SK-N-SH (cell line): ENCODE measurements at regions not wholly inside any gene's neighbourhood (a gene's known extent, or its start where the extent isn't known, plus 50 kb on each side); places are given as distances from the start of the nearest gene placed in this dataset.

Experiments used
- CTCF ChIA-PET: fragments of 300-600, 350-600 bp; formaldehyde crosslinking; extraction: SDS; loops from one replicate; lab custom pipeline; 2021; lab: Yijun Ruan, JAX
- POLR2A ChIA-PET: fragments of 350-600 bp; sonication (Branson Sonifier 250); formaldehyde crosslinking; extraction: SDS; loops from one replicate; lab custom pipeline; 2020; ENCODE audit warnings: antibody characterized with exemption, inconsistent platforms; lab: Yijun Ruan, JAX
- DNase-seq: peaks from one replicate; pipeline ENCODE4 v3.0.0; 2012
- H2AFZ ChIP-seq: fragments of 200-600 bp; sonication (generic); 2 replicates; pipeline ENCODE4 v1.8.1; 2016; ENCODE audit warnings: antibody characterized with exemption, mild to moderate bottlenecking, low read depth
- H3F3A ChIP-seq: fragments of 200-600 bp; sonication (generic); replicated peaks from 2 replicates; pipeline ENCODE3; 2016; ENCODE audit warnings: antibody characterized with exemption, mild to moderate bottlenecking; ENCODE audit not compliant: insufficient read depth
- H3K27ac ChIP-seq, 2 experiments: fragments of 200-500 bp in 1 of 2; fragments of 200-600 bp in 1 of 2; sonication (Bioruptor generic) in 1 of 2; sonication (generic), shearing (Covaris generic) in 1 of 2; 2 replicates each; pipeline versions ENCODE4 v1.5.1 to v1.6.1; 2014 to 2016; ENCODE audit warnings: low read depth in 2 of 2, inconsistent platforms in 1 of 2, low read length in 1 of 2, mild to moderate bottlenecking in 1 of 2, mixed read lengths in 1 of 2
- H3K27me3 ChIP-seq: fragments of 200-600 bp; sonication (generic), shearing (Covaris generic); 2 replicates; pipeline ENCODE4 v1.6.1; 2016; ENCODE audit warnings: mixed run types; ENCODE audit not compliant: insufficient read depth
- H3K36me3 ChIP-seq, 2 experiments: fragments of 200-500 bp in 1 of 2; fragments of 200-600 bp in 1 of 2; sonication (Bioruptor generic) in 1 of 2; sonication (generic) in 1 of 2; replicated peaks in 1 of 2; 2 replicates each; pipeline versions ENCODE3 to v1.5.1; 2014 to 2016; ENCODE audit warnings: low read length in 1 of 2, mild to moderate bottlenecking in 1 of 2; ENCODE audit not compliant: insufficient read depth in 2 of 2, control insufficient read depth in 1 of 2
- H3K4me1 ChIP-seq, 2 experiments: fragments of 200-500 bp in 1 of 2; fragments of 200-600 bp in 1 of 2; sonication (Bioruptor generic) in 1 of 2; sonication (generic), shearing (Covaris generic) in 1 of 2; 2 replicates each; pipeline versions ENCODE4 v1.5.1 to v1.6.1; 2014 to 2016; ENCODE audit warnings: low read depth in 1 of 2, low read length in 1 of 2, mixed run types in 1 of 2; ENCODE audit not compliant: insufficient read depth in 2 of 2, control insufficient read depth in 1 of 2
- H3K4me2 ChIP-seq: fragments of 200-600 bp; sonication (generic), shearing (Covaris generic); 2 replicates; pipeline ENCODE4 v1.6.1; 2017; ENCODE audit warnings: mixed run types
- H3K4me3 ChIP-seq, 2 experiments: fragments of 200-500 bp in 1 of 2; fragments of 200-600 bp in 1 of 2; sonication (Bioruptor generic) in 1 of 2; sonication (generic), shearing (Covaris generic) in 1 of 2; 2 replicates each; pipeline versions ENCODE4 v1.5.1 to v1.8.1; 2014 to 2016; ENCODE audit warnings: low read depth in 2 of 2, inconsistent platforms in 1 of 2, low read length in 1 of 2, mild to moderate bottlenecking in 1 of 2, mixed read lengths in 1 of 2, moderate library complexity in 1 of 2
- H3K79me2 ChIP-seq: fragments of 200-600 bp; sonication (generic); 2 replicates; pipeline ENCODE4 v1.8.1; 2017; ENCODE audit warnings: mild to moderate bottlenecking; ENCODE audit not compliant: insufficient read depth
- H3K9ac ChIP-seq: fragments of 200-600 bp; sonication (generic); 2 replicates; pipeline ENCODE4 v1.6.1; 2017; ENCODE audit warnings: mixed run types
- H3K9me2 ChIP-seq: fragments of 200-600 bp; sonication (generic); 2 replicates; pipeline ENCODE4 v1.6.1; 2017; ENCODE audit warnings: mixed run types
- H3K9me3 ChIP-seq: fragments of 200-600 bp; sonication (generic); 2 replicates; pipeline ENCODE4 v1.6.1; 2017; ENCODE audit warnings: mixed run types, mild to moderate bottlenecking, moderate library complexity
- H4K20me1 ChIP-seq: fragments of 200-600 bp; sonication (generic); 2 replicates; pipeline ENCODE4 v1.6.1; 2017; ENCODE audit warnings: mild to moderate bottlenecking, mixed run types; ENCODE audit not compliant: insufficient read depth
- ELF1 ChIP-seq: IDR thresholded peaks from 2 replicates; pipeline ENCODE4 v1.4.0; 2012
- EZH2phosphoT487 ChIP-seq: fragments of 200-600 bp; sonication (generic); IDR thresholded peaks from 2 replicates; pipeline ENCODE4 v1.6.1; 2017; ENCODE audit warnings: low read depth, mixed run types, mild to moderate bottlenecking, antibody characterized with exemption, moderate library complexity, borderline replicate concordance
- FOXJ3 ChIP-seq: sonication (generic); formaldehyde crosslinking; IDR thresholded peaks from 2 replicates; pipeline ENCODE4 v1.5.1; 2020; ENCODE audit warnings: mild to moderate bottlenecking, missing genetic modification reagents
- GABPA ChIP-seq: IDR thresholded peaks from 2 replicates; pipeline ENCODE4 v1.4.0; 2012; ENCODE audit warnings: low read depth, mild to moderate bottlenecking
- GATA2 ChIP-seq: sonication (generic); formaldehyde crosslinking; IDR thresholded peaks from 2 replicates; pipeline ENCODE4 v1.5.0; 2020; ENCODE audit warnings: mild to moderate bottlenecking, missing genetic modification reagents
- MEF2A ChIP-seq: IDR thresholded peaks from 2 replicates; pipeline ENCODE4 v1.4.0; 2012; ENCODE audit warnings: low read depth, borderline replicate concordance
- MXI1 ChIP-seq: IDR thresholded peaks from 2 replicates; pipeline ENCODE4 v1.6.1; 2012; ENCODE audit warnings: mild to moderate bottlenecking, low read depth, low read length, improper control_type of control experiment
- NRF1 ChIP-seq: IDR thresholded peaks from 2 replicates; pipeline ENCODE4 v1.6.1; 2012; ENCODE audit warnings: low read depth, mild to moderate bottlenecking, low read length
- PBX3 ChIP-seq: IDR thresholded peaks from 2 replicates; pipeline ENCODE4; 2012
- RAD21 ChIP-seq: IDR thresholded peaks from 2 replicates; pipeline ENCODE4 v1.6.1; 2012; ENCODE audit warnings: mild to moderate bottlenecking, low read length
- REST ChIP-seq: IDR thresholded peaks from 2 replicates; pipeline ENCODE4 v1.6.1; 2012; ENCODE audit warnings: mild to moderate bottlenecking, low read depth, low read length, moderate library complexity
- RFX5 ChIP-seq: IDR thresholded peaks from 2 replicates; pipeline ENCODE4 v1.6.1; 2012; ENCODE audit warnings: mild to moderate bottlenecking, improper control_type of control experiment, low read length
- RXRA ChIP-seq: IDR thresholded peaks from 2 replicates; pipeline ENCODE4 v1.4.0; 2012; ENCODE audit warnings: low read depth, mild to moderate bottlenecking, borderline replicate concordance
- SIN3A ChIP-seq: IDR thresholded peaks from 2 replicates; pipeline ENCODE4 v1.6.1; 2012; ENCODE audit warnings: low read depth, mild to moderate bottlenecking, low read length, moderate library complexity, borderline replicate concordance
- SMC3 ChIP-seq: IDR thresholded peaks from 2 replicates; pipeline ENCODE4 v1.6.1; 2012; ENCODE audit warnings: low read depth, low read length, improper control_type of control experiment
- TAF1 ChIP-seq: IDR thresholded peaks from 2 replicates; pipeline ENCODE4 v1.6.1; 2012; ENCODE audit warnings: low read depth, mild to moderate bottlenecking, low read length, moderate library complexity, borderline replicate concordance
- TEAD4 ChIP-seq: IDR thresholded peaks from 2 replicates; pipeline ENCODE4 v1.4.0; 2012; ENCODE audit warnings: mild to moderate bottlenecking, borderline replicate concordance; ENCODE audit not compliant: insufficient read depth
- YY1 ChIP-seq: IDR thresholded peaks from 2 replicates; pipeline ENCODE4 v1.4.0; 2012; ENCODE audit warnings: low read depth, mild to moderate bottlenecking
- WGBS: methylation state at CpG from one replicate; pipeline ENCODE4 v1.1.6; 2017; ENCODE audit warnings: low lambda C conversion rate; 5-methylcytosine and 5-hydroxymethylcytosine counted together
- TF ChIP-seq, protein P1 (sequence below): fragments of 200-600 bp; sonication (generic); IDR thresholded peaks from 2 replicates; pipeline ENCODE4 v1.6.1; 2017; ENCODE audit warnings: antibody characterized with exemption, mild to moderate bottlenecking, moderate library complexity
- TF ChIP-seq, protein P2 (sequence below): IDR thresholded peaks from 2 replicates; pipeline ENCODE4 v1.4.0; 2012; ENCODE audit warnings: low read depth, borderline replicate concordance

DNA sequence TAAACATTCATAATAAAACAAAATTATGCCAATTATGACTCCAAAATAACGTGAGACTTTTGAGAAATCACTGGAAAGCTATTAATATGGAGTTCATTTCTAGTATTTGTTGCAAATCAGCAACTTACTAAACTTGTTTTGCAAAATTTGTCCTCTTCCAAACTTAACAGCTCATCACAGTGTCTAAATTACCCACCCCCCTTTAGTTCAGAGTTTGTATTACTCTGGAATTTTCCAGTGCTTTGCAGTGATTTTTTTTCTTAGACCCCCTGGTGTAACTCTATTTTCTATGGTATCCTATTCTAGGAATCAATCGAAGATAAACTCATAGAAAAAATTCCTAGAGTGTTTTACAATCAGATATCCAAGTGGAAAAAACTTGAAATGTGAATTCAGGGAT, 72.4 kb upstream of the CACHD1 start:
- H3F3A ChIP-seq: no peaks in the 10 kb centered on the region
- H3K27me3 ChIP-seq: no peaks in the 10 kb centered on the region; the same call in 1 of the 2 replicates
- H3K79me2 ChIP-seq: no peaks in the 10 kb centered on the region
- no peak overlapping the region for H3K9ac ChIP-seq
- no peak for TF ChIP-seq TAF1
- TF ChIP-seq YY1: no peak
- no peak for TF ChIP-seq EZH2phosphoT487
- TF ChIP-seq RFX5: no peak
- no peak for TF ChIP-seq RAD21
- no peak for TF ChIP-seq PBX3
- no peak for TF ChIP-seq FOXJ3 (CRISPR knock-in tag)
- no peak for TF ChIP-seq GABPA
- no peak for TF ChIP-seq MXI1
- TF ChIP-seq RXRA: no peak
- TF ChIP-seq GATA2: no peak
- TF ChIP-seq SIN3A: no peak
- TF ChIP-seq TEAD4: no peak
- TF ChIP-seq ELF1: no peak
- TF ChIP-seq NRF1: no peak
- TF ChIP-seq REST: no peak
- no peak for TF ChIP-seq SMC3
- TF ChIP-seq MEF2A: no peak
- TF ChIP-seq, protein P1, sequence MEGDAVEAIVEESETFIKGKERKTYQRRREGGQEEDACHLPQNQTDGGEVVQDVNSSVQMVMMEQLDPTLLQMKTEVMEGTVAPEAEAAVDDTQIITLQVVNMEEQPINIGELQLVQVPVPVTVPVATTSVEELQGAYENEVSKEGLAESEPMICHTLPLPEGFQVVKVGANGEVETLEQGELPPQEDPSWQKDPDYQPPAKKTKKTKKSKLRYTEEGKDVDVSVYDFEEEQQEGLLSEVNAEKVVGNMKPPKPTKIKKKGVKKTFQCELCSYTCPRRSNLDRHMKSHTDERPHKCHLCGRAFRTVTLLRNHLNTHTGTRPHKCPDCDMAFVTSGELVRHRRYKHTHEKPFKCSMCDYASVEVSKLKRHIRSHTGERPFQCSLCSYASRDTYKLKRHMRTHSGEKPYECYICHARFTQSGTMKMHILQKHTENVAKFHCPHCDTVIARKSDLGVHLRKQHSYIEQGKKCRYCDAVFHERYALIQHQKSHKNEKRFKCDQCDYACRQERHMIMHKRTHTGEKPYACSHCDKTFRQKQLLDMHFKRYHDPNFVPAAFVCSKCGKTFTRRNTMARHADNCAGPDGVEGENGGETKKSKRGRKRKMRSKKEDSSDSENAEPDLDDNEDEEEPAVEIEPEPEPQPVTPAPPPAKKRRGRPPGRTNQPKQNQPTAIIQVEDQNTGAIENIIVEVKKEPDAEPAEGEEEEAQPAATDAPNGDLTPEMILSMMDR: no peak
- TF ChIP-seq, protein P2, sequence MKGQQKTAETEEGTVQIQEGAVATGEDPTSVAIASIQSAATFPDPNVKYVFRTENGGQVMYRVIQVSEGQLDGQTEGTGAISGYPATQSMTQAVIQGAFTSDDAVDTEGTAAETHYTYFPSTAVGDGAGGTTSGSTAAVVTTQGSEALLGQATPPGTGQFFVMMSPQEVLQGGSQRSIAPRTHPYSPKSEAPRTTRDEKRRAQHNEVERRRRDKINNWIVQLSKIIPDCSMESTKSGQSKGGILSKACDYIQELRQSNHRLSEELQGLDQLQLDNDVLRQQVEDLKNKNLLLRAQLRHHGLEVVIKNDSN: no peak
- WGBS: 33% methylated on average over 2 of the region's 2 CpGs
- ChIA-PET POLR2A (no interaction called here), CTCF (no interaction called here)
- no peaks in the 10 kb centered on the region for H3K4me1 ChIP-seq
- H3K36me3 ChIP-seq: no peaks in the 10 kb centered on the region
- H3K4me3 ChIP-seq: no peak overlapping the region
- DNase-seq: no peak
- H4K20me1 ChIP-seq: no peaks in the 10 kb centered on the region
- no peaks in the 10 kb centered on the region for H3K9me3 ChIP-seq
- no peaks in the 10 kb centered on the region for H3K9me2 ChIP-seq
- no peak overlapping the region for H3K4me2 ChIP-seq
- no peak overlapping the region for H2AFZ ChIP-seq
- H3K27ac ChIP-seq: no peak overlapping the region
